ENCODE measurements at regions not wholly inside any gene's neighbourhood (a gene's known extent, or its start where the extent isn't known, plus 50 kb on each side); places are given as distances from the start of the nearest gene placed in this dataset.

- in situ Hi-C loops (cut with MboI; ENCODE audit: low sequenced_read_pairs), result no loop called here
Observed at GRCh38 chr12:105911966-105912365, 226.8 kb downstream of the NUAK1 start.

- in situ Hi-C loops (cut with MboI; ENCODE audit: low sequenced_read_pairs), result no loop called here
Observed at GRCh38 chr12:105912882-105913678, 225.7 kb downstream of the NUAK1 start.

DNA sequence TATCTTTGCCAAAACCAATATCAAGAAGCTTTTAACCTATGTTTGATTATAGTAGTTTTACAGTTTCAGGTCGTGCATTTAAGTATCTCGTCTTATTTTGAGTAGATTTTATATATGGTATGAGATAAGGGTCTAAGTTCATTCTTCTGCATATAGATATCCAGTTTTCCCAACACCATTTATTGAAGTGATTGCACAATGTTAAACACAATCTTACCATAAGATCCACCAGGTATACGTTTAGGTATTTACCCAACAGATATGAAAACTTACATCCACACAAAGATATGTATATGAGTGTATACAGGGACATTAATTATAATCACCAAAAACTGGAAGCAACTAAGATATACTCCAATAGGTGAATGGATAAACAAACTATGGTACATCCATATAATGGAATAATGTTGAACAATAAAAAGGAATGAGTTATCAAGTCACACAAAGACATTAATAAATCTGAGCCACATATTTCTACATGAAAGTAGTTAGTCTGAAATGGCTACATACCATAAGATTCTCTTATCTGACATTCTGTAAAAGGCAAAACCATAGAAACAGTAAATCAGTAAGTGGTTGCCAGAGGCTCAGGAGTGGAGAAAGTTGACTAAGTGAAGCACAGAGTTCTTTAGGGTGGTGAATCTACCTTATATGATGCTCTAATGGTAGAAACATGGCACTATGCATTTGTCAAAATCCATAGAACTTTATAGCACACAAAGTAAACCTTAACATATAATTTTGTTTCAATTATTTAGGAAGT lies 222.6 kb downstream of the NUAK1 start:
- in situ Hi-C loops (cut with MboI; ENCODE audit: low sequenced_read_pairs), result no loop called here

GRCh38 chr12:105916760-105917039 lies 222.1 kb downstream of the NUAK1 start:
- in situ Hi-C loops (cut with MboI; ENCODE audit: low sequenced_read_pairs), result no loop called here

DNA sequence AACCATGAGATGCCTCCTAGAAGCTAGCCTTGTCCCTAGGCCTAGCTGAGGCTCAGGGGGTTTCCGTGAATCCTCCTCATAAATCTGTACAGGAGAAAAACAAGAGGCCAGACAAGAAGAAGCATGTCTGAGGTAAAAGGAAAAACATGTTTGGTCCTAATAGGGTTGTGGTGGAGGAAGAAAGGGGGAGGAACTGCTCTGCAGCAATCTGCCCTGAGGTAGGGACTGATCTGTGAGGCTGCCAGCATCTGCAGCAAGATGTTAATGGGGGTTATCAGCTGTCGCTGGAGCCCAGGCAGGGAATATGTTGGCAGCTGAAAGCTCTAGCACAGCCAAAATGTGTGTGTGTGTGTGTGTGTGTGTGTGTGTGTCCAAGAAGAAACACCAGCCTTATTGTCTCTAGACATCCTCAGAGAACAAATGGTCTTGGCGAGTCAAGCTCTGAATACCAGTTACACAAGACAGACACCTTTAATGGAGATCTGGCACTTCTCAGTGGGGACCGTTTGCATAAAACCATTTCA lies 218.5 kb downstream of the NUAK1 start:
- in situ Hi-C loops (cut with MboI; ENCODE audit: low sequenced_read_pairs), result no loop called here

GRCh38 chr12:105921055-105921454 lies 217.7 kb downstream of the NUAK1 start:
- in situ Hi-C loops (cut with MboI; ENCODE audit: low sequenced_read_pairs), result no loop called here

DNA sequence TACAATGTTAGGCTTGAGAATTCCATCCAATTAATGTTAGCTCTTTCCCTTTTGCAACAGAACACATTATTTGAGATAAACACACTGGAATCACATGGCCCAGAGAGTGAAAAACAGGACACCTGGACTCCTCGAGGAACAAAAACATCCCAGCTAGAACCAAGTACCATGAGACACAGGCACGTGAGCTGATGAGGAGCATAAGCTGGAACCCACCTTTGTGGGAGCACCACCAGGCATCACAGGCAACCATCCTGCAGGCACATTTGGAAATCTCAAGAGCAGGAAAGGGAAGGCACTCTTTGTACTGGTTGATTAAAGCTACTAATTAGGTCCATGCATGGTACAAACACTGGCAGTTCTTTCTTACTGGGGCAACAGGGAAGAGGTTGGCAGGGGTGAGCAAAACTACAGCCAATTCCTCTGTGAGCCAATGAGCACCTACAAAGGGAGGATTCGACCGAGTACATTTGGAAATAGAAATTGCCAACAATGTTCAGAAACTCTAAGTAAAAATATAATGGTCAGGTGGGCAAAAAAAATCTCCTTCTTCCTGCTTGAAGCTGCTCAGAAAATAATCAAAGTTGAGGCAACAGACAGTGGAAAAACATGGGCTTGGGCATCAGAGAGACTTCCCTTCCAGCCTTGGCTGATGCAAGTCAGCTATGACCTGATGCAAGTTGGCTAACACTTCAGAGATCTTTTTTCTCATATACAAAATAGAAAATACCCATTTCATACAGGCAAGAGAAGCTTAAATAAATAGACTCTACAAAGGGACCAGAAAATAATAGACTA lies 216.7 kb downstream of the NUAK1 start:
- in situ Hi-C loops (cut with MboI; ENCODE audit: low sequenced_read_pairs), result no loop called here

- in situ Hi-C loops (cut with MboI; ENCODE audit: low sequenced_read_pairs), result no loop called here
Observed at GRCh38 chr12:105922670-105923102, 216.1 kb downstream of the NUAK1 start.

GRCh38 chr12:105924526-105925208 lies 214.1 kb downstream of the NUAK1 start:
- in situ Hi-C loops (cut with MboI; ENCODE audit: low sequenced_read_pairs), result no loop called here

DNA sequence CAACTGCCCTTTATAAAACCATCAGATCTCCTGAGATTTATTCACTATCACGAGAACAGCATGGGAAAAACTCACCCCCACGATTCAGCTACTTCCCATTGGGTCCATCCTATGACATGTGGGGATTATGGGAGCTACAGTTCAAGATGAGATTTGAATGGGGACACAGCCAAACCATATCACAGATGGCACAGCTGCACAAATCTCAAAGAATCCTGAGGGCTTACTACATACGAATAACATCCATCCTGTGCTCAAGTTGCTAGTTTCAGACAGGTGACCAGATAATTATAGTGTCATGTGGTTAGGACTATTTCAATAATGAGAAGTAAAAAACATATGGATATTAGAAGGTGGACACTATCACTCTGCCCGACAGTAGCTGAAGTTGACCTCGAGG lies 211.2 kb downstream of the NUAK1 start:
- in situ Hi-C loops (cut with MboI; ENCODE audit: low sequenced_read_pairs), result no loop called here

DNA sequence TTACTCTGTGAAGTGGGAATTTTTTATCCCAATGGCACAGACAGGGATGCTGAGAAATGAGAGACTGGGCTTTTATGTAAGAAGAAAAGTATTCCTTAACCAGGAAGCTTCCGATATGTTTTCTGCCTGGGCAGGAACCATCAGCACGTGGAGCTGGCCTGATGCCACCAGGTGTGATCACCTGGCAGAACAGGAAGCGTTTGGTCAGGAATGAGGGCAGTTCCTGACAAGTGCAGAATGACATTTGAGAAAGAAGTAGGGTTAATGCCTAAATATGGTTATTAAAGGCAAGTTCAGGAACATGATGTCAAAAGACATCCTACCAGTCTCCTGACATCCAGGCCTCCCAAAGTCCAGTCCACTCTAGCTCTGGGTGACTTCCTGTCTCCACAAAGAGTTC lies 210.3 kb downstream of the NUAK1 start:
- in situ Hi-C loops (cut with MboI; ENCODE audit: low sequenced_read_pairs), result no loop called here

DNA sequence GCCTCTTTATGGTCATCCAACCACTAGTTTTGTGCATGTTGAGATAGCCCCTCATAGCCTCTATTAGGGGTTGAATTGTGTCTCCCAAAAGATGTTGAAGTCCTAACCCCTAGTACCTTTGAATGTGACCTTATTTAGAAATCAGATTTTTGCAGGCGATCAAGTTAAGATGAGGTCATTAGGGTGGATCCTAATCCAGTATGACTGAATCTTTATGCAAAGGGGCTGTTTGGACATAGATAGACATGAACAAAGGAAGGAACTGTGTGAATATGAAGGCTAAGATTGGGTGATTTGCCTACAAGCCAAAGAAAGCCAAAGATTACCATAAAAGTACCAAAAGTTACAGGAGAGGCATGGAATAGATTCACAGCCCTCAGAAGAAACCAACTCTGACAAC lies 209.6 kb downstream of the NUAK1 start:
- in situ Hi-C loops (cut with MboI; ENCODE audit: low sequenced_read_pairs), result no loop called here

GRCh38 chr12:105930557-105931503 lies 207.9 kb downstream of the NUAK1 start:
- in situ Hi-C loops (cut with MboI; ENCODE audit: low sequenced_read_pairs), result no loop called here

- in situ Hi-C loops (cut with MboI; ENCODE audit: low sequenced_read_pairs), result no loop called here
Observed at GRCh38 chr12:105931762-105932570, 206.8 kb downstream of the NUAK1 start.

- in situ Hi-C loops (cut with MboI; ENCODE audit: low sequenced_read_pairs), result no loop called here
Observed at GRCh38 chr12:105933671-105934665, 204.8 kb downstream of the NUAK1 start.

GRCh38 chr12:105935106-105935505 lies 203.6 kb downstream of the NUAK1 start:
- in situ Hi-C loops (cut with MboI; ENCODE audit: low sequenced_read_pairs), result no loop called here

- in situ Hi-C loops (cut with MboI; ENCODE audit: low sequenced_read_pairs), result no loop called here
Observed at GRCh38 chr12:105935981-105936380, 202.8 kb downstream of the NUAK1 start.

- in situ Hi-C loops (cut with MboI; ENCODE audit: low sequenced_read_pairs), result no loop called here
Observed at GRCh38 chr12:105936496-105936895, 202.3 kb downstream of the NUAK1 start.

Measured in HL-60/S4 treated with phorbol 12-myristate 13-acetate at 8.2 ng/mL for 4 days and 3 days (cell line).